H1 (cell line): ENCODE measurements at regions not wholly inside any gene's neighbourhood (a gene's known extent, or its start where the extent isn't known, plus 50 kb on each side); places are given as distances from the start of the nearest gene placed in this dataset.

Experiments used
- CTCF ChIA-PET: fragments of 300-600 bp; sonication (Branson Sonifier 250); formaldehyde crosslinking; loops from one replicate; lab custom pipeline; 2021; ENCODE audit not compliant: partially characterized antibody; lab: Charles Lee
- POLR2A ChIA-PET: fragments of 300-600 bp; sonication (Branson Sonifier 250); formaldehyde crosslinking; loops from one replicate; lab custom pipeline; 2021; ENCODE audit warnings: inconsistent platforms; ENCODE audit not compliant: partially characterized antibody; lab: Charles Lee
- DNase-seq, 2 experiments: peaks; one replicate each; pipeline versions ENCODE4 v3.0.0 to v3.0.0-alpha.2; 2010 to 2022; ENCODE audit warnings: low spot score in 2 of 2, low read depth in 1 of 2, mixed read lengths in 1 of 2
- FAIRE-seq: peaks from 2 replicates; lab custom pipeline; 2011; peaks lifted over from hg19 to GRCh38; lab: Jason Lieb, UNC
- H2AFZ ChIP-seq: 2 replicates; pipeline ENCODE4 v1.8.1; 2012; ENCODE audit warnings: low read length, inconsistent platforms
- H2AK5ac ChIP-seq: 2 replicates; pipeline ENCODE4 v1.6.1; 2013; ENCODE audit warnings: low read depth, low read length
- H2BK120ac ChIP-seq: replicated peaks from 2 replicates; pipeline ENCODE3; 2013; ENCODE audit warnings: low read depth, low read length, inconsistent platforms
- H2BK12ac ChIP-seq: 2 replicates; pipeline ENCODE4 v1.6.1; 2013; ENCODE audit warnings: low read depth, low read length
- H2BK15ac ChIP-seq: 2 replicates; pipeline ENCODE4 v1.6.1; 2013; ENCODE audit warnings: low read length
- H2BK20ac ChIP-seq: 2 replicates; pipeline ENCODE4 v1.6.1; 2013; ENCODE audit warnings: low read length
- H2BK5ac ChIP-seq: 2 replicates; pipeline ENCODE4 v1.6.1; 2013; ENCODE audit warnings: low read depth, low read length
- H3K14ac ChIP-seq: 2 replicates; pipeline ENCODE4 v1.6.1; 2013; ENCODE audit warnings: inconsistent platforms; ENCODE audit not compliant: insufficient read length
- H3K18ac ChIP-seq: 2 replicates; pipeline ENCODE4 v1.6.1; 2013; ENCODE audit warnings: low read length; ENCODE audit errors: extremely low read depth
- H3K23ac ChIP-seq: 2 replicates; pipeline ENCODE4 v1.6.1; 2013; ENCODE audit warnings: inconsistent platforms; ENCODE audit not compliant: insufficient read length
- H3K23me2 ChIP-seq: 2 replicates; pipeline ENCODE4 v1.6.1; 2013; ENCODE audit warnings: low read depth, low read length
- H3K27ac ChIP-seq: 2 replicates; pipeline ENCODE4 v1.6.1; 2011; ENCODE audit warnings: low read depth, low read length, inconsistent platforms
- H3K27me3 ChIP-seq, 4 experiments: replicated peaks in 1 of 4; 1 replicate in 1 of 4; 2 replicates in 3 of 4; pipeline versions ENCODE4 v1.6.1 to v1.8.1; 2011 to 2013; ENCODE audit warnings: low read length in 3 of 4, mild to moderate bottlenecking in 3 of 4, inconsistent platforms in 2 of 4, mixed read lengths in 2 of 4, moderate library complexity in 1 of 4; ENCODE audit not compliant: control insufficient read depth in 3 of 4, insufficient read depth in 3 of 4; ENCODE audit errors: extremely low read depth in 1 of 4
- H3K36me3 ChIP-seq, 4 experiments: 2 replicates each; pipeline versions ENCODE4 v1.6.1 to v1.8.1; 2011 to 2013; ENCODE audit warnings: mild to moderate bottlenecking in 4 of 4, low read length in 3 of 4, moderate library complexity in 2 of 4, control low read depth in 1 of 4, inconsistent platforms in 1 of 4; ENCODE audit not compliant: insufficient read depth in 4 of 4, control insufficient read depth in 2 of 4
- H3K4ac ChIP-seq: replicated peaks from 2 replicates; pipeline ENCODE3; 2013; ENCODE audit warnings: low read length, low read depth, mixed read lengths, inconsistent platforms; ENCODE audit not compliant: insufficient read length
- H3K4me1 ChIP-seq, 4 experiments: replicated peaks in 1 of 4; 1 replicate in 1 of 4; 2 replicates in 3 of 4; pipeline versions ENCODE4 v1.6.1 to v1.8.1; 2011 to 2013; ENCODE audit warnings: low read length in 3 of 4, inconsistent platforms in 2 of 4, mixed read lengths in 1 of 4; ENCODE audit not compliant: insufficient read depth in 4 of 4, control insufficient read depth in 3 of 4
- H3K4me2 ChIP-seq, 2 experiments: 2 replicates each; pipeline versions ENCODE4 v1.6.1 to v1.8.1; 2011 to 2013; ENCODE audit warnings: low read depth in 2 of 2, low read length in 2 of 2, control low read depth in 1 of 2, inconsistent platforms in 1 of 2, mild to moderate bottlenecking in 1 of 2; ENCODE audit not compliant: insufficient read depth in 1 of 2
- H3K4me3 ChIP-seq, 4 experiments: fragments of 200-600, 300-600 bp in 1 of 4; sonication (generic), shearing (Covaris generic), sonication (Bioruptor Twin) in 1 of 4; 2 replicates each; pipeline versions ENCODE4 v1.5.1 to v1.8.1; 2011 to 2016; ENCODE audit warnings: low read length in 4 of 4, low read depth in 3 of 4, control low read depth in 2 of 4, inconsistent platforms in 2 of 4, mild to moderate bottlenecking in 2 of 4, mixed read lengths in 1 of 4, moderate library complexity in 1 of 4; ENCODE audit not compliant: insufficient read depth in 2 of 4; ENCODE audit errors: extremely low read depth in 1 of 4
- H3K56ac ChIP-seq: replicated peaks from 2 replicates; pipeline ENCODE3; 2013; ENCODE audit warnings: low read depth, mild to moderate bottlenecking, mixed read lengths, low read length, inconsistent platforms; ENCODE audit not compliant: insufficient read length
- H3K79me1 ChIP-seq: 2 replicates; pipeline ENCODE4 v1.6.1; 2013; ENCODE audit warnings: low read depth, low read length, control low read depth
- H3K79me2 ChIP-seq, 2 experiments: 2 replicates each; pipeline versions ENCODE4 v1.6.1 to v1.8.1; 2012 to 2013; ENCODE audit warnings: low read length in 2 of 2, mild to moderate bottlenecking in 2 of 2, inconsistent platforms in 1 of 2; ENCODE audit not compliant: insufficient read depth in 2 of 2, control insufficient read depth in 1 of 2
- H3K9ac ChIP-seq, 4 experiments: replicated peaks in 1 of 4; 1 replicate in 1 of 4; 2 replicates in 3 of 4; pipeline versions ENCODE4 v1.6.1 to v1.8.1; 2011 to 2013; ENCODE audit warnings: low read depth in 3 of 4, low read length in 3 of 4, control low read depth in 2 of 4, mild to moderate bottlenecking in 2 of 4, moderate library complexity in 2 of 4, inconsistent platforms in 1 of 4; ENCODE audit errors: extremely low read depth in 1 of 4
- H3K9me3 ChIP-seq, 2 experiments: 2 replicates each; pipeline versions ENCODE4 v1.6.1 to v1.8.1; 2012 to 2013; ENCODE audit warnings: mild to moderate bottlenecking in 2 of 2, moderate library complexity in 2 of 2, control low read depth in 1 of 2, inconsistent platforms in 1 of 2, low read depth in 1 of 2, low read length in 1 of 2, mixed read lengths in 1 of 2; ENCODE audit not compliant: insufficient read depth in 2 of 2
- H4K20me1 ChIP-seq, 2 experiments: replicated peaks in 1 of 2; 2 replicates each; pipeline versions ENCODE3 to v1.8.1; 2011 to 2013; ENCODE audit warnings: inconsistent platforms in 2 of 2, low read length in 2 of 2, mild to moderate bottlenecking in 1 of 2; ENCODE audit not compliant: insufficient read depth in 2 of 2, control insufficient read depth in 1 of 2
- H4K5ac ChIP-seq: 2 replicates; pipeline ENCODE4 v1.6.1; 2013; ENCODE audit warnings: low read length, low read depth, mixed read lengths, inconsistent platforms; ENCODE audit not compliant: insufficient read length
- H4K8ac ChIP-seq: 2 replicates; pipeline ENCODE4 v1.8.0; 2013; ENCODE audit warnings: mild to moderate bottlenecking, moderate library complexity, low read length, inconsistent platforms; ENCODE audit not compliant: insufficient read depth; ENCODE audit errors: extremely low read depth
- H4K91ac ChIP-seq: replicated peaks from 2 replicates; pipeline ENCODE3; 2013; ENCODE audit warnings: low read length, mixed read lengths, inconsistent platforms; ENCODE audit not compliant: insufficient read length
- CHD1 ChIP-seq: IDR thresholded peaks from 2 replicates; pipeline ENCODE4 v1.6.1; 2012; ENCODE audit warnings: low read depth, low read length, improper control_type of control experiment
- CTBP2 ChIP-seq: IDR thresholded peaks from 2 replicates; pipeline ENCODE4 v1.7.0; 2011; ENCODE audit warnings: borderline replicate concordance, mild to moderate bottlenecking, moderate library complexity, mixed read lengths, low read length; ENCODE audit not compliant: insufficient read depth, insufficient read length
- CTCF ChIP-seq, 3 experiments: IDR thresholded peaks; 1 replicate in 2 of 3; 2 replicates in 1 of 3; pipeline versions ENCODE4 v1.5.1 to v1.6.1; 2011; ENCODE audit warnings: low read length in 3 of 3, mild to moderate bottlenecking in 3 of 3, inconsistent platforms in 2 of 3, low read depth in 1 of 3, moderate library complexity in 1 of 3; ENCODE audit not compliant: insufficient read depth in 1 of 3; ENCODE audit errors: control extremely low read depth in 1 of 3
- POU5F1 ChIP-seq: IDR thresholded peaks from 2 replicates; pipeline ENCODE4 v1.6.1; 2011; ENCODE audit warnings: low read depth, mild to moderate bottlenecking, low read length, moderate library complexity
- SUZ12 ChIP-seq: fragments of 200-600 bp; sonication (generic); IDR thresholded peaks from 2 replicates; pipeline ENCODE4 v1.6.1; 2012; ENCODE audit warnings: mild to moderate bottlenecking, inconsistent platforms, low read length, moderate library complexity, mixed read lengths
- WGBS, 2 experiments: shearing (Covaris generic) in 1 of 2; methylation state at CpG; one replicate each; pipeline versions ENCODE4 v1.1.6 to v1.1.7; 2013 to 2015; ENCODE audit warnings: low lambda C conversion rate in 2 of 2, mixed read lengths in 2 of 2, inconsistent platforms in 1 of 2, low coverage in 1 of 2, missing lambda C conversion rate in 1 of 2; ENCODE audit not compliant: insufficient replicate concordance in 2 of 2, insufficient coverage in 1 of 2, insufficient read length in 1 of 2; ENCODE audit errors: extremely low coverage in 1 of 2, missing lambda C conversion rate in 1 of 2; 5-methylcytosine and 5-hydroxymethylcytosine counted together

- H3K14ac ChIP-seq = no peak overlapping the region
- WGBS, 2 experiments = 84% methylated on average over 12 of the region's 13 CpGs; no CpG with 5 or more reads in 1 of the 2 experiments
- H2AK5ac ChIP-seq = no peak overlapping the region
- DNase-seq = no peak
- H3K4ac ChIP-seq = no peak overlapping the region
- H3K4me2 ChIP-seq = no peak overlapping the region
- H4K91ac ChIP-seq = no peak overlapping the region
- no peaks in the 10 kb centered on the region for H3K4me1 ChIP-seq
- 0 out of 2 replicates have a peak overlapping the region, but pooled peaks have one; percentile 2 for H2BK15ac ChIP-seq
- H4K20me1 ChIP-seq = no peaks in the 10 kb centered on the region
- H3K18ac ChIP-seq = no peak overlapping the region
- TF ChIP-seq CTBP2 (no peak), CTCF (IDR thresholded peaks at IDR 0.05; ENCODE audit: control extremely low read depth in 1 of 3, insufficient read depth in 1 of 3, low read depth in 1 of 3, low read length in 3 of 3) (no peak), POU5F1 (no peak), CHD1 (no peak), SUZ12 (no peak)
- TF ChIP-seq, all 59 proteins: peak for 0
- Histone ChIP-seq H3K79me1 (no peaks in the 10 kb centered on the region), H3K9me3 (peaks cover 0 to 3% of the 10 kb centered on the region in 2 experiments; a peak in 1 of 4 replicates), H3K56ac (no peak overlapping the region), H4K8ac (no peak overlapping the region), H3K9ac (no peak overlapping the region), H3K36me3 (no peaks in the 10 kb centered on the region), H2BK20ac (no peak overlapping the region), H3K23me2 (no peaks in the 10 kb centered on the region), H3K27ac (no peak overlapping the region), H3K27me3 (no peaks in the 10 kb centered on the region; a peak in 1 of 7 replicates), H2AFZ (peak overlapping the region; percentile 83; the same call in 1 of the 2 replicates), H2BK120ac (no peak overlapping the region), H2BK5ac (no peak overlapping the region), H3K79me2 (no peaks in the 10 kb centered on the region), H2BK12ac (no peak overlapping the region), H3K23ac (no peak overlapping the region), H3K4me3 (no peak overlapping the region), H4K5ac (no peak overlapping the region)
- ChIA-PET CTCF (interaction anchor here (1.0 to 4.3 kb wide), 6 partner anchors 9 to 245 kb away, joined by 3 to 26 read pairs (median 8); no protein-coding TSS in a partner anchor), POLR2A (no interaction called here)
- FAIRE-seq = no peak
Measured at GRCh38 chr10:118447478-118448270, 105.5 kb upstream of the FAM204A start.
